ENCODE measurements at regions not wholly inside any gene's neighbourhood (a gene's known extent, or its start where the extent isn't known, plus 50 kb on each side); places are given as distances from the start of the nearest gene placed in this dataset.
"Not testable (repeated sequence)": the region's sequence is repeated elsewhere in the genome, so short reads cannot be mapped to it uniquely, and the experiment has no call there.

- no peak overlapping the region for H3K4me3 ChIP-seq (ENCODE audit: low read length)
- TF ChIP-seq, protein P1, sequence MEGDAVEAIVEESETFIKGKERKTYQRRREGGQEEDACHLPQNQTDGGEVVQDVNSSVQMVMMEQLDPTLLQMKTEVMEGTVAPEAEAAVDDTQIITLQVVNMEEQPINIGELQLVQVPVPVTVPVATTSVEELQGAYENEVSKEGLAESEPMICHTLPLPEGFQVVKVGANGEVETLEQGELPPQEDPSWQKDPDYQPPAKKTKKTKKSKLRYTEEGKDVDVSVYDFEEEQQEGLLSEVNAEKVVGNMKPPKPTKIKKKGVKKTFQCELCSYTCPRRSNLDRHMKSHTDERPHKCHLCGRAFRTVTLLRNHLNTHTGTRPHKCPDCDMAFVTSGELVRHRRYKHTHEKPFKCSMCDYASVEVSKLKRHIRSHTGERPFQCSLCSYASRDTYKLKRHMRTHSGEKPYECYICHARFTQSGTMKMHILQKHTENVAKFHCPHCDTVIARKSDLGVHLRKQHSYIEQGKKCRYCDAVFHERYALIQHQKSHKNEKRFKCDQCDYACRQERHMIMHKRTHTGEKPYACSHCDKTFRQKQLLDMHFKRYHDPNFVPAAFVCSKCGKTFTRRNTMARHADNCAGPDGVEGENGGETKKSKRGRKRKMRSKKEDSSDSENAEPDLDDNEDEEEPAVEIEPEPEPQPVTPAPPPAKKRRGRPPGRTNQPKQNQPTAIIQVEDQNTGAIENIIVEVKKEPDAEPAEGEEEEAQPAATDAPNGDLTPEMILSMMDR (conservative IDR thresholded peaks at IDR 0.05; ENCODE audit: low read depth, low read length), result no peak
- DNase-seq (ENCODE audit: low read depth), result no peak
These were observed 68.5 kb upstream of the CACNA1D start for GRCh38 chr3:53425936-53426335.

- no peak for DNase-seq (ENCODE audit: low read depth)
- TF ChIP-seq, protein P1 (conservative IDR thresholded peaks at IDR 0.05; ENCODE audit: low read depth, low read length), result peak; percentile 41
- H3K4me3 ChIP-seq (ENCODE audit: low read length), result no peak overlapping the region
These were observed 67.5 kb upstream of the CACNA1D start for GRCh38 chr3:53426918-53427317.

GRCh38 chr3:53436828-53437227 is 57.6 kb upstream of the CACNA1D start:
- DNase-seq (ENCODE audit: low read depth), result no peak
- no peak overlapping the region for H3K4me3 ChIP-seq (ENCODE audit: low read length)
- TF ChIP-seq, protein P1 (conservative IDR thresholded peaks at IDR 0.05; ENCODE audit: low read depth, low read length), result no peak

DNA sequence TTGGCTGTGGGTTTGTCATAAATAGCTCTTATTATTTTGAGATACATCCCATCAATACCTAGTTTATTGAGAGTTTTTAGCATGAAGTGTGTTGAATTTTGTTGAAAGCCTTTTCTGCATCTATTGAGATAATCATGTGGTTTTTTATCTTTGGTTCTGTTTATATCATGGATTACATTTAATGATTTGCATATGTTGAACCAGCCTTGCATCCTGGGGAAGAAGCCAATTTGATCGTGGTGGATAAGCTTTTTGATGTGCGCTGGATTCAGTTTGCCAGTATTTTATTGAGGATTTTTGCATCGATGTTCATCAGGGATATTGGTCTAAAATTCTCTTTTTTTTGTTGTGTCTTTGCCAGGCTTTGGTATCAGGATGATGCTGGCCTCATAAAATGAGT is 51.5 kb upstream of the CACNA1D start:
- H3K4me3 ChIP-seq (ENCODE audit: low read length), result not testable (repeated sequence)

More for the DNA sequence above, 51.5 kb upstream of the CACNA1D start:
- DNase-seq (ENCODE audit: low read depth), result not testable (repeated sequence)

Measured in retinal pigment epithelial cell (primary cell).